ENCODE measurements at regions not wholly inside any gene's neighbourhood (a gene's known extent, or its start where the extent isn't known, plus 50 kb on each side); places are given as distances from the start of the nearest gene placed in this dataset.
"Not testable (repeated sequence)": the region's sequence is repeated elsewhere in the genome, so short reads cannot be mapped to it uniquely, and the experiment has no call there.

DNA sequence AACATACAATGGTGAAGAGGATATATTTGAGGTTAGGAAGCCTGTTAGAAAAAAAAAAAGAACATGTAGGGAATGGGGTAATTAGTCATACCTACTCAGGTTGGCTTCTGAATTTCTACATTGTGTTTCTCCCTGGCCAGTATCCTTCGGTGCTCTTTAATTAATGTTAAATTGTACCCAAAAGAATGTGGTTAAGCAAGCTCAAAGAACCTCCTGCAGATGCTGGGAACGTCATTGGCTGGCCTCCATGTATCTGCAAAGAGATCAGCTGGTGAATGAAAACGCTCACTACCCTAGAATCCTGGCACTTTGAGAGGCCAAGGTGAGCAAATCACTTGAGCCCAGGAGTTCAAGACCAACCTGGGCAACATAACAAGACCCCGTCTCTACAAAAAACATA lies 942.3 kb upstream of the PRKX start:
- Histone ChIP-seq H3K27me3 (ENCODE audit: control insufficient read depth, insufficient read depth, low read length) (no peaks in the 10 kb centered on the region), H3K4me3 (ENCODE audit: low read length) (no peak overlapping the region), H3K9me3 (ENCODE audit: control insufficient read depth, low read depth, low read length) (no peaks in the 10 kb centered on the region), H3K27ac (ENCODE audit: low read length) (no peak overlapping the region), H3K36me3 (ENCODE audit: control insufficient read depth, insufficient read depth, low read length) (no peaks in the 10 kb centered on the region), H3K4me1 (ENCODE audit: control insufficient read depth, insufficient read depth, low read length) (no peaks in the 10 kb centered on the region)
- WGBS (ENCODE audit: insufficient coverage, low lambda C conversion rate) = no CpG with 5 or more reads among the region's 4 CpGs
- no peak for DNase-seq

DNA sequence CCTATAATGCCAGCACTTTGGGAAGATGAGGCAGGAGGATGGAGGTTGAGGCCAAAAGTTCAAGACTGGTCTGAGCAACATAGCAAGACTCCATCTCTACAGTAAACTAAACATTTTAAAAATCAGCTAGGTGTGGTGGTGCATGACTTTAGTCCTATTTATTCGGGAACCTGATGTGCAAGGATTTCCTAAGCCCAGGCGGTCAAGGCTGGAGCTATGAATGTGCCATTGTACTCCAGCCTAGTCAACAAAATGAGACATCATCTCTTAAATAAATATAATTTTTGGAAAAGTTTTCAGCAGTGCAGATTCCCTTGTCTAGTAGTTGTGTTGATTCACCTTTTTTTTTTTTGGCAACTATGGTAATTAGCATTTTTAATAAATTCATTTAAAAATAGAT lies 928.7 kb upstream of the PRKX start:
- Histone ChIP-seq H3K4me1 (ENCODE audit: control insufficient read depth, insufficient read depth, low read length) (no peaks in the 10 kb centered on the region), H3K36me3 (ENCODE audit: control insufficient read depth, insufficient read depth, low read length) (no peaks in the 10 kb centered on the region), H3K4me3 (ENCODE audit: low read length) (no peak overlapping the region), H3K27ac (ENCODE audit: low read length) (no peak overlapping the region), H3K9me3 (ENCODE audit: control insufficient read depth, low read depth, low read length) (no peaks in the 10 kb centered on the region), H3K27me3 (ENCODE audit: control insufficient read depth, insufficient read depth, low read length) (no peaks in the 10 kb centered on the region)
- no peak for DNase-seq
- WGBS (ENCODE audit: insufficient coverage, low lambda C conversion rate) = no CpG with 5 or more reads among the region's 2 CpGs

DNA sequence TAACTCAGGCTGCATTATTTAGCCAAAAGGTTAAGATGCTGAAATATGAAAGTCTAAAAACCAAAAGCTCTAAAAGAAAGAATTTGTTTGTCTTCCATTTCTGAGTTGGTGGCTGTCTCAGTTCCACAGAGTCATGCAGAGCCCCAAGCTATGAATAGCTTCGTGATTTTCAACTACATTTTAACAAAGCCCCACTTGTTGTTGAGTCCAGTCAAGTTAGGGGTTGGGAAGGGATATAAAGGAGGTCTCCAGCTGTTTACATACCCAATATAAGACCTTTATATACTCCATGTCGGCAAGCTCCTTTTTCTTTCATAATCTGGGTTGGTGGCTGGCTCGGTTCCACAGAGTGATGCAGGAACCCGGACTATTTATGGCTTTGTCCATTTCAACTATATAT lies 924.6 kb upstream of the PRKX start:
- WGBS (ENCODE audit: insufficient coverage, low lambda C conversion rate) = no CpG with 5 or more reads among the region's 4 CpGs
- no peaks in the 10 kb centered on the region for H3K9me3 ChIP-seq (ENCODE audit: control insufficient read depth, low read depth, low read length)
- no peaks in the 10 kb centered on the region for H3K4me1 ChIP-seq (ENCODE audit: control insufficient read depth, insufficient read depth, low read length)
- H3K27me3 ChIP-seq (ENCODE audit: control insufficient read depth, insufficient read depth, low read length) = no peaks in the 10 kb centered on the region
- no peak overlapping the region for H3K27ac ChIP-seq (ENCODE audit: low read length)
- no peak for DNase-seq
- no peak overlapping the region for H3K4me3 ChIP-seq (ENCODE audit: low read length)
- no peaks in the 10 kb centered on the region for H3K36me3 ChIP-seq (ENCODE audit: control insufficient read depth, insufficient read depth, low read length)

DNA sequence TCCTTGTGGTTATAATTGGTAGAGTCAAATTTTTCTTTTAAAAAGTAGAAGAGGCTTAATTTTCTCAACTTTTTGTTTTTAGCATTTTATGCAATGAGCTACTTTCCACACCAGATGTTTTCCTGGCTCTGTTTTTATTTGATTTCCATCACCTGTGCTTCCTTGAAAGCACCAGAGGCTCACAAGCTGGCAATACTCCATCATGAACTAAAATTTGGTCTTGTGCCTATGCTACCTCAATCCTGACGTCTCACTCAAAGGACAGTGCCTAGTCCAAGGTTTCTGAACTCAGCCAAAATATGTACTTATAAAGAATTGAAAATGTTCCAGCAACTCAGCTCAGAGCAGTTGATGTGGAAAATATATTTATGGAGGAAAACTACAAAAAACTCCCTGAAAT lies 914.0 kb upstream of the PRKX start:
- no CpG with 5 or more reads among the region's 1 CpG for WGBS (ENCODE audit: insufficient coverage, low lambda C conversion rate)
- no peak overlapping the region for H3K4me3 ChIP-seq (ENCODE audit: low read length)
- no peak for DNase-seq
- no peaks in the 10 kb centered on the region for H3K9me3 ChIP-seq (ENCODE audit: control insufficient read depth, low read depth, low read length)
- no peaks in the 10 kb centered on the region for H3K4me1 ChIP-seq (ENCODE audit: control insufficient read depth, insufficient read depth, low read length)
- no peak overlapping the region for H3K27ac ChIP-seq (ENCODE audit: low read length)
- H3K36me3 ChIP-seq (ENCODE audit: control insufficient read depth, insufficient read depth, low read length) = no peaks in the 10 kb centered on the region
- H3K27me3 ChIP-seq (ENCODE audit: control insufficient read depth, insufficient read depth, low read length) = no peaks in the 10 kb centered on the region

DNA sequence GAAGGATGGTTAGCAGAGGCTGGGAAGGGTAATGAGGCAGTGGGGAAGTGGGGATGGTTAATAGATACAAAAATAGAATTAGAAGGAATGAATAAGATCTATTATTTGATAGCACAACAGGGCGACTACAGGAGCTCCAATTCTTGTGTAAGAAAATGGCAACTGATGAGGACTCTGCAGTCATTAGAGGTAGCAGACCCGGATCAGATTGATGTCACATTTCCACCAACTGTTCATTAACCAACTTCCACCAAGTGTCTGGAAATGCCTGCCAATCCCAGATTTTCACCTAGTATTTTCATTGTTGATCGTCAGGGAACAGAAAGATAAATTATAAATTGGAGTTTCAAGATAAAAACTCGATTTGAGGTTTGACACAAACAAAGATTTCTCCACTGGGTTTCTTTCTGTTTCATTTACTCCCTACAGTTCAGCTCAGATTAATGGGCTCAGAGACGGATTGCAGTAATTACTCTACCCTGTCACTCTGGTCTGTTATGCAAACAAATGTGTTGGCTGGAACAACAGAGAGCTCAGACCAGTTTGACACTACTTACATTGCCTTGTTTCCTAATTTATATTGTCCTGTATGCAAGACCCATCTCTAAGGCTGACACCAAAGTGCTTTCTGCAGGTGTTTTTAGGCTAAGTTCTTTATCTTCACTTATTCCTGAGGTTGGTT lies 909.2 kb upstream of the PRKX start:
- Histone ChIP-seq H3K4me1 (ENCODE audit: control insufficient read depth, insufficient read depth, low read length) (no peaks in the 10 kb centered on the region), H3K36me3 (ENCODE audit: control insufficient read depth, insufficient read depth, low read length) (no peaks in the 10 kb centered on the region), H3K27ac (ENCODE audit: low read length) (no peak overlapping the region), H3K4me3 (ENCODE audit: low read length) (no peak overlapping the region), H3K9me3 (ENCODE audit: control insufficient read depth, low read depth, low read length) (no peaks in the 10 kb centered on the region), H3K27me3 (ENCODE audit: control insufficient read depth, insufficient read depth, low read length) (no peaks in the 10 kb centered on the region)
- no CpG with 5 or more reads among the region's 5 CpGs for WGBS (ENCODE audit: insufficient coverage, low lambda C conversion rate)
- no peak for DNase-seq

DNA sequence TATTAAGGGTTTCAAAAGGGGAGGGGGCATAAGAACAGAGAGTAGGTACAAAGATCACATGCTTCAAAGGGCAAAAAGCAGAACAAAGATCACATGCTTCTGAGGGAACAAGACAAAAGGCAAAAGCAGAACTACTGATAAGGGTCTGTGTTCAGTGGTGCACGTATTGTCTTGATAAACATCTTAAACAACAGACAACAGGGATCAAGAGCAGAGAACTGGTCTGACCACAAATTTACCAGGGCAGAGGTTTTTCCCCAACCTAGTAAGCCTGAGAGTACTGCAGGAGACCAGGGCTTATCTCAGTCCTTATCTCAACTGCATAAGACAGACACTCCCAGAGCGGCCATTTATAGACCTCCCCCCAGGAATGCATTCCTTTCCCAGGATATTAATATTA lies 900.2 kb upstream of the PRKX start:
- not testable (repeated sequence) for DNase-seq

DNA sequence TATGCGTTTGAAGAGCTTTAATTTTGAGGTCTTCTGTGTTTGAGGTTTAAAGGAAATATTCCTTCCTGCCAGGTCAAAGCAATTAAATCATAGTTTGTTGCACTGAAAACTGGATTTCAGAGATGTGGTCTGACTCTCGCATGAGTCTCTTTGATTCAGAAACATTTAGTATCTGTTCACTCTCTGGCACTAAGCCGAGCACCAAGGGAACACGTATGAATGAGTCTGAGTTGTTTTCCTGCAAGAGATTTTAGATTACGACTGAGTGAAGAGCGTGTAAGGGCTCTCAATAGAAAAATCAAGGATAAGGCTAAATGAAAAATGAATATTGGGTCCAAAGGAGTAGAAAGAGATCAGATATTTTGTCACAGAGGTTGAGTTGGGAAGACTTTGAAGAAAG lies 875.4 kb upstream of the PRKX start:
- Histone ChIP-seq H3K4me3 (ENCODE audit: low read length) (no peak overlapping the region), H3K36me3 (ENCODE audit: control insufficient read depth, insufficient read depth, low read length) (no peaks in the 10 kb centered on the region)
- WGBS (ENCODE audit: insufficient coverage, low lambda C conversion rate) = 72% methylated on average over 2 of the region's 6 CpGs

More for the DNA sequence above, 900.2 kb upstream of the PRKX start:
- not testable (repeated sequence) for H3K36me3 ChIP-seq (ENCODE audit: control insufficient read depth, insufficient read depth, low read length); H3K9me3 ChIP-seq (ENCODE audit: control insufficient read depth, low read depth, low read length); H3K4me3 ChIP-seq (ENCODE audit: low read length); H3K27me3 ChIP-seq (ENCODE audit: control insufficient read depth, insufficient read depth, low read length); H3K27ac ChIP-seq (ENCODE audit: low read length); H3K4me1 ChIP-seq (ENCODE audit: control insufficient read depth, insufficient read depth, low read length)
- no CpG with 5 or more reads among the region's 2 CpGs for WGBS (ENCODE audit: insufficient coverage, low lambda C conversion rate)

DNA sequence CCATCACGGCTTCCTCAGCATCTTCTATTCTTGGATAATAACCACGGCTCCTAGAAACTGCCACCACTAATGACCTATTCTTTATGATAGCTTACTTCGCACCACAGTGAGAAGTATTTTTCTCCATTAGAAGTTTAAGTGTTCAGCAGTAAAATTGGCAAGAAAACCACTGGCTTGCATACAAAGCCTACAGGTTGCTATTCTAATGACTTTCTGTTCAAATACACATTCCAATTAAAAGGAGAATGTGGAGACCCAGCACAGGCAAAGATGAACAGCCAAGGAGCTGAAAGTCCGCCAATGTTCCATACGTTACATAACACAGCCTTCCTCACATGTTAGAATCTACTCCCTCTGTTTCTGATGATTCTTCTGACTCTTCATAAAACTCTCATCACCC lies 875.0 kb upstream of the PRKX start:
- Histone ChIP-seq H3K36me3 (ENCODE audit: control insufficient read depth, insufficient read depth, low read length) (no peaks in the 10 kb centered on the region), H3K4me3 (ENCODE audit: low read length) (no peak overlapping the region), H3K27ac (ENCODE audit: low read length) (no peak overlapping the region), H3K4me1 (ENCODE audit: control insufficient read depth, insufficient read depth, low read length) (no peaks in the 10 kb centered on the region), H3K9me3 (ENCODE audit: control insufficient read depth, low read depth, low read length) (no peaks in the 10 kb centered on the region), H3K27me3 (ENCODE audit: control insufficient read depth, insufficient read depth, low read length) (no peaks in the 10 kb centered on the region)
- no peak for DNase-seq
- no CpG with 5 or more reads among the region's 5 CpGs for WGBS (ENCODE audit: insufficient coverage, low lambda C conversion rate)

More for the DNA sequence above, 875.4 kb upstream of the PRKX start:
- H3K4me1 ChIP-seq (ENCODE audit: control insufficient read depth, insufficient read depth, low read length) = no peaks in the 10 kb centered on the region
- no peaks in the 10 kb centered on the region for H3K27me3 ChIP-seq (ENCODE audit: control insufficient read depth, insufficient read depth, low read length)
- H3K27ac ChIP-seq (ENCODE audit: low read length) = no peak overlapping the region
- DNase-seq = no peak
- no peaks in the 10 kb centered on the region for H3K9me3 ChIP-seq (ENCODE audit: control insufficient read depth, low read depth, low read length)

DNA sequence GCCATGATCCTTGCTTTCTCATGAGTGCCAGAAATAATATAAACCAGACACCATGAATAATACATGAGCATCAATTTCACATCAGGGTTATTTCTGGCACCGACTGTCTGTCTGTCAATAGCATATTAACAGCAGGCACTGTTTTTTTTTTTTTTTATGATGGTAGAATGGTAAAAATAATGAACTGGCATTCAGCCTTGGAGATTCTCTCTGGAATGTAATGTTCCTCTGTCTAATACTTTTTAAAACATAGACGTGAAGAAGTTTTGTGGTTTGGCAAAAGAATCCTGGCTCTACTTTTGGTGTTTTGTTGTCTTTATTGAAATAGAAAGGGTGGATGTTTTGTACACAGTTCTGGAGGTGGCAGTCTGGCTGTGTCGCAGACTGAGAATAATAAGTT lies 874.6 kb upstream of the PRKX start:
- Histone ChIP-seq H3K4me1 (ENCODE audit: control insufficient read depth, insufficient read depth, low read length) (no peaks in the 10 kb centered on the region), H3K27ac (ENCODE audit: low read length) (no peak overlapping the region), H3K9me3 (ENCODE audit: control insufficient read depth, low read depth, low read length) (no peaks in the 10 kb centered on the region), H3K27me3 (ENCODE audit: control insufficient read depth, insufficient read depth, low read length) (no peaks in the 10 kb centered on the region), H3K4me3 (ENCODE audit: low read length) (no peak overlapping the region), H3K36me3 (ENCODE audit: control insufficient read depth, insufficient read depth, low read length) (no peaks in the 10 kb centered on the region)
- no peak for DNase-seq
- WGBS (ENCODE audit: insufficient coverage, low lambda C conversion rate) = no CpG with 5 or more reads among the region's 3 CpGs

DNA sequence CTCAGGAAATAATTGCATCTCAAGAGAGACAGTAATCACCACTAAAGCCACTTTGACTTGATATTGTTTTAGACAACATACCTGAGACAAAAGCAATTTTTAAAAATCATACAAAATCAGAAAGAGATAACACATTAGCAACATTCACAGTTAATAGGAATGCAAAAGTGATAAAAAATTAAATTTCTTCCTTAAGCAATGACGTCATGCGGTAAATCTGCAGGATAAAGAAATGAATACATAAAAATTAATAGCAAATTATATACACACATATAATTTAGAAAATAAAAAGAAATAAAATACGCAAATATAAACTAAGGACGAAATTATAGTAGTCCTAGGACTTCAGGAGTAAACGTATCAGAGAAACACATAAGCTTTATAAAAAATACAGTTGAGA lies 866.5 kb upstream of the PRKX start:
- Histone ChIP-seq H3K27me3 (ENCODE audit: control insufficient read depth, insufficient read depth, low read length) (no peaks in the 10 kb centered on the region), H3K27ac (ENCODE audit: low read length) (no peak overlapping the region), H3K4me3 (ENCODE audit: low read length) (no peak overlapping the region), H3K36me3 (ENCODE audit: control insufficient read depth, insufficient read depth, low read length) (no peaks in the 10 kb centered on the region), H3K9me3 (ENCODE audit: control insufficient read depth, low read depth, low read length) (no peaks in the 10 kb centered on the region), H3K4me1 (ENCODE audit: control insufficient read depth, insufficient read depth, low read length) (no peaks in the 10 kb centered on the region)
- WGBS (ENCODE audit: insufficient coverage, low lambda C conversion rate) = 100% methylated on average over 4 of the region's 5 CpGs
- DNase-seq = no peak

DNA sequence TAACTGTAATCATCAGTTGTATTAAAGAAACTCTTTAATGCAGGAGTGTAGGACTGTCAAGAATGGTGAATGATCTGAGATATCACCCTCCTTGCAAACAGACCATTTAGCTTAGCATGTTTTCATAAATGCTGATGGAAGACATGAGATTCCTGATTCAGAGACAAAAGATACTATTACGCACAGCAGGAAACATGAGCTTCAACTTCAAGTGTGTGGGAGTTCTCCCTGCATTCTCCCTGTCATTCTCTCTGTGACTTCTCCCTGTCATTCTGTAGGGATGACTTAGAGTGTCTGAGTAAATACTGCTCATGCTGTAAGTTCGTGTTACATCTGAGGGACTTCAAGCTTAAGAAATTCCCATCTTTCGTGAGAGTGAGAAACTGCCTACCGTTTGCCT lies 866.0 kb upstream of the PRKX start:
- no CpG with 5 or more reads among the region's 4 CpGs for WGBS (ENCODE audit: insufficient coverage, low lambda C conversion rate)
- H3K36me3 ChIP-seq (ENCODE audit: control insufficient read depth, insufficient read depth, low read length) = no peaks in the 10 kb centered on the region
- no peak for DNase-seq
- no peaks in the 10 kb centered on the region for H3K4me1 ChIP-seq (ENCODE audit: control insufficient read depth, insufficient read depth, low read length)
- no peaks in the 10 kb centered on the region for H3K9me3 ChIP-seq (ENCODE audit: control insufficient read depth, low read depth, low read length)
- H3K27me3 ChIP-seq (ENCODE audit: control insufficient read depth, insufficient read depth, low read length) = no peaks in the 10 kb centered on the region
- no peak overlapping the region for H3K27ac ChIP-seq (ENCODE audit: low read length)
- H3K4me3 ChIP-seq (ENCODE audit: low read length) = no peak overlapping the region

All from large intestine (tissue), 3 donors.